HT1080 (cell line): ENCODE measurements at regions not wholly inside any gene's neighbourhood (a gene's known extent, or its start where the extent isn't known, plus 50 kb on each side); places are given as distances from the start of the nearest gene placed in this dataset.
A peak's percentile ranks its signal among the peaks of the same experiment; 100 is the strongest.
"Not testable (repeated sequence)": the region's sequence is repeated elsewhere in the genome, so short reads cannot be mapped to it uniquely, and the experiment has no call there.

Source experiments
- DNase-seq: peaks from one replicate; pipeline ENCODE4 v3.0.0-alpha.2; 2015; ENCODE audit warnings: low read depth

- no peak for DNase-seq
Measured at GRCh38 chr6:168834042-168834587, 393.1 kb downstream of the SMOC2 start.

- DNase-seq: no peak
Measured at GRCh38 chr6:168828800-168829199, 387.8 kb downstream of the SMOC2 start.

- DNase-seq: no peak
Measured at GRCh38 chr6:168828035-168828434, 387.1 kb downstream of the SMOC2 start.

GRCh38 chr6:168827586-168827871 is 386.5 kb downstream of the SMOC2 start:
- no peak for DNase-seq

- no peak for DNase-seq
Measured at GRCh38 chr6:168826726-168827585, 386.0 kb downstream of the SMOC2 start.

- DNase-seq: no peak
Measured at GRCh38 chr6:168826078-168826390, 385.1 kb downstream of the SMOC2 start.

- DNase-seq: no peak
Measured at GRCh38 chr6:168825226-168826077, 384.5 kb downstream of the SMOC2 start.

GRCh38 chr6:168823397-168824212 is 382.6 kb downstream of the SMOC2 start:
- no peak for DNase-seq

- DNase-seq: no peak
Measured at GRCh38 chr6:168822376-168822775, 381.4 kb downstream of the SMOC2 start.

- no peak for DNase-seq
Measured at GRCh38 chr6:168819546-168819945, 378.6 kb downstream of the SMOC2 start.

- no peak for DNase-seq
Measured at GRCh38 chr6:168817558-168818159, 376.7 kb downstream of the SMOC2 start.

- DNase-seq: no peak
Measured at GRCh38 chr6:168815229-168815628, 374.2 kb downstream of the SMOC2 start.

- DNase-seq: no peak
Measured at GRCh38 chr6:168808232-168808631, 367.2 kb downstream of the SMOC2 start.

GRCh38 chr6:168804331-168804730 is 363.3 kb downstream of the SMOC2 start:
- no peak for DNase-seq

- no peak for DNase-seq
Measured at GRCh38 chr6:168803874-168804273, 362.9 kb downstream of the SMOC2 start.

GRCh38 chr6:168799067-168799466 is 358.1 kb downstream of the SMOC2 start:
- DNase-seq: no peak

- no peak for DNase-seq
Measured at GRCh38 chr6:168796106-168796505, 355.1 kb downstream of the SMOC2 start.

- DNase-seq: not testable (repeated sequence)
Measured at GRCh38 chr6:168795611-168796010, 354.6 kb downstream of the SMOC2 start.

GRCh38 chr6:168794491-168794890 is 353.5 kb downstream of the SMOC2 start:
- DNase-seq: peak; percentile 25

GRCh38 chr6:168793649-168794048 is 352.7 kb downstream of the SMOC2 start:
- DNase-seq: no peak

GRCh38 chr6:168791917-168792316 is 350.9 kb downstream of the SMOC2 start:
- DNase-seq: no peak
